ENCODE measurements at regions not wholly inside any gene's neighbourhood (a gene's known extent, or its start where the extent isn't known, plus 50 kb on each side); places are given as distances from the start of the nearest gene placed in this dataset.

DNA sequence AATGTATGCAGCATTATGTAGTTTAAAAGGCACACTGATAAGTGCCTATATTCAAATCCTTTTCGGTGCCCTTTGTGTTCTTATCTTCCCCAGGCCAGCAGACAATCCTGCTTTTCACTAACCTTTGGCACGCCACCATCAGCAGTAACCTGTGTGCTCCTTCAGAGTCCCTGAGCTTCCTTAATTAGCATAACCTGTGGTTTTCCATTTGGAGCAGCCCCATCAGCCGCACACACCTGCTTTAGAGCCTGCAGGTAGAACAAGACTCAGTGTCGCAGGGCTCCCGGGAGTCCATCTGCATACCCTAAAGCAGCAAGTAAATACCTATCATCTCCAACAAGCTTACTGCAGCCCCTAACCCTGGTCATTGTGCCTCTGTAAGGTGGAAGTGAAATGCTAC is 755.1 kb downstream of the ROBO2 start:
- Histone ChIP-seq H3K4me1 (ENCODE audit: control insufficient read depth in 1 of 2, insufficient read depth in 2 of 2, low read length in 2 of 2) (no peaks in the 10 kb centered on the region), H3K9me3 (ENCODE audit: control insufficient read depth in 1 of 2, low read length in 2 of 2) (no peaks in the 10 kb centered on the region), H3K4me3 (ENCODE audit: low read depth in 1 of 2, low read length in 2 of 2) (no peak overlapping the region), H3K27ac (ENCODE audit: low read length) (no peak overlapping the region), H3K36me3 (ENCODE audit: control insufficient read depth in 1 of 2, insufficient read depth in 2 of 2, low read length in 2 of 2) (no peaks in the 10 kb centered on the region), H3K27me3 (ENCODE audit: low read depth, low read length) (no peaks in the 10 kb centered on the region)

DNA sequence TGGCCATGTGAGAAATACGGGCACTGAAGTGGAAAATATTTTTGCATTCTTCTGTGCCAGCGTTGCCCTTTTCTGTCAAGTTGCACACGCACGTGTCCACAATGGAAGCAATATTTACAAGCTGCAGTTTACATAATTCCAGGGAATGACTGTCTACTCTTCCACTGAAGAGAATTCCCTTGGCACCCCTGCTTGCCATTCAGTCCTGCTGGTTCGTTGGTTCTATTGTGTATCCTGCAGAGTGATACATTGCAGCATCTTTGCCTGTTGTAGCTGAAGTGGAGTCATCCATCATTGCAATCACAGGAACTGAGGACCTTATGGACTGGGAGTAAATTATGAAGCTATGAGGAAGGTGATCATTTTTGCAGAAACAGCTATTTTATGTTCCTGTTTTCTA is 759.4 kb downstream of the ROBO2 start:
- no peak overlapping the region for H3K4me3 ChIP-seq (ENCODE audit: low read depth in 1 of 2, low read length in 2 of 2)
- H3K4me1 ChIP-seq (ENCODE audit: control insufficient read depth in 1 of 2, insufficient read depth in 2 of 2, low read length in 2 of 2) = no peaks in the 10 kb centered on the region
- no peaks in the 10 kb centered on the region for H3K27me3 ChIP-seq (ENCODE audit: low read depth, low read length)
- H3K27ac ChIP-seq (ENCODE audit: low read length) = no peak overlapping the region
- H3K36me3 ChIP-seq (ENCODE audit: control insufficient read depth in 1 of 2, insufficient read depth in 2 of 2, low read length in 2 of 2) = no peaks in the 10 kb centered on the region
- H3K9me3 ChIP-seq (ENCODE audit: control insufficient read depth in 1 of 2, low read length in 2 of 2) = no peaks in the 10 kb centered on the region

DNA sequence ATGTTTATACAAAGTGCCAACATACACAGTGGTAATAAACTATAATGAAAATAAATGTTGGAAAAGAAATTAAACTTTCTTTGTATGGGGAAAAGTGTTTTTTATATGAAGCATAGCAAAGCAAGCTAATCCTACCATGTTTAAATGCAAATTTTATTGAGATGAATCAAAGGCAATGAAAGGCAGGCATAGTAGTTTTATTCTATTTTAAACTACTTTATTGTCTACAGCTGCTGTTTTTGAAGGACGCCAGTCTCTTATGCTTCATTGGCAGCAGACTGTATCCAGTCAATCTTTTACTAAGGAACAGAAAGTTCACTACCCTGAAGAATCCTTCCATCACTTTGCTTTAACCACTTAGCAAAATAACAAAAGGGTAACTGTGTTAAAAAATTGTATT is 761.0 kb downstream of the ROBO2 start:
- no peaks in the 10 kb centered on the region for H3K36me3 ChIP-seq (ENCODE audit: control insufficient read depth in 1 of 2, insufficient read depth in 2 of 2, low read length in 2 of 2)
- no peaks in the 10 kb centered on the region for H3K27me3 ChIP-seq (ENCODE audit: low read depth, low read length)
- no peak overlapping the region for H3K27ac ChIP-seq (ENCODE audit: low read length)
- H3K9me3 ChIP-seq (ENCODE audit: control insufficient read depth in 1 of 2, low read length in 2 of 2) = no peaks in the 10 kb centered on the region
- no peak overlapping the region for H3K4me3 ChIP-seq (ENCODE audit: low read depth in 1 of 2, low read length in 2 of 2)
- no peaks in the 10 kb centered on the region for H3K4me1 ChIP-seq (ENCODE audit: control insufficient read depth in 1 of 2, insufficient read depth in 2 of 2, low read length in 2 of 2)

DNA sequence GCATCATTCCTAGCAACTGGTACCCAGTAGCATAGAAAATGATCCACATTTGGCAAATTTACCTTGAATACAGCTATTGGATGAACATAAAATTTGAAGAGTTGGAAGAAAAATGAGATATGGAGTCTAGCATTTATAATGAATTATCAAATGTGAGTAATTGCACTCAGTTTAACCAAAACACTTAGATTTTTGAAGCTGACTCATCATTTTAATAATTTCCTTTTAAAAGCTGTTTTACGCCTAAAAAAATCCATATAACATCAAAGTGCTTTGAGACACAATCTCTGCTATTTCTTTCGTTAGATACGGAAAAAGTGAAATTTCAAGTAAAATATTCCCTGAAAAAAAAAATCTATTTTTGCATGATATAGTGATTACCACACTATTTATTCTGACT is 767.4 kb downstream of the ROBO2 start:
- H3K4me3 ChIP-seq (ENCODE audit: low read depth in 1 of 2, low read length in 2 of 2) = no peak overlapping the region
- H3K27me3 ChIP-seq (ENCODE audit: low read depth, low read length) = no peaks in the 10 kb centered on the region
- no peaks in the 10 kb centered on the region for H3K9me3 ChIP-seq (ENCODE audit: control insufficient read depth in 1 of 2, low read length in 2 of 2)
- H3K4me1 ChIP-seq (ENCODE audit: control insufficient read depth in 1 of 2, insufficient read depth in 2 of 2, low read length in 2 of 2) = no peaks in the 10 kb centered on the region
- no peak overlapping the region for H3K27ac ChIP-seq (ENCODE audit: low read length)
- no peaks in the 10 kb centered on the region for H3K36me3 ChIP-seq (ENCODE audit: control insufficient read depth in 1 of 2, insufficient read depth in 2 of 2, low read length in 2 of 2)

DNA sequence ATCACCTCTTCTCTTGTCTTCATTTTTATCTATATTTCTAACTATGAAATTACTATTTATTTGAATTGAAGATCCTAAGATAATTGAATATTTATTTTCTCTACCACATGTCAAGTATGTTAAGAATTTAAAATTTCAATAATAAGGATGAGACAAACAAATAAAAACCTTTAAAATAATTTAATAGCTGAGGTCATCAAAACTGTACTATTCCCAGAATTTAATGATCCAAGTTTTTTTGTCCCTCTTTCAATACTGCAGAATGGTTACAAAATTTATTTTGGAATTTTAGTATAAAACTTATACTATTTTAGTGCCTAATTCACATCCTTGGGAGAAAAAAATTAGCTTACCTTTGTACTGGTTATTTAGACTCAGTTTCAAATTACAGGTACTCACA is 774.9 kb downstream of the ROBO2 start:
- Histone ChIP-seq H3K36me3 (ENCODE audit: control insufficient read depth in 1 of 2, insufficient read depth in 2 of 2, low read length in 2 of 2) (no peaks in the 10 kb centered on the region), H3K27ac (ENCODE audit: low read length) (no peak overlapping the region), H3K4me1 (ENCODE audit: control insufficient read depth in 1 of 2, insufficient read depth in 2 of 2, low read length in 2 of 2) (no peaks in the 10 kb centered on the region), H3K27me3 (ENCODE audit: low read depth, low read length) (no peaks in the 10 kb centered on the region), H3K4me3 (ENCODE audit: low read depth in 1 of 2, low read length in 2 of 2) (no peak overlapping the region), H3K9me3 (ENCODE audit: control insufficient read depth in 1 of 2, low read length in 2 of 2) (no peaks in the 10 kb centered on the region)

DNA sequence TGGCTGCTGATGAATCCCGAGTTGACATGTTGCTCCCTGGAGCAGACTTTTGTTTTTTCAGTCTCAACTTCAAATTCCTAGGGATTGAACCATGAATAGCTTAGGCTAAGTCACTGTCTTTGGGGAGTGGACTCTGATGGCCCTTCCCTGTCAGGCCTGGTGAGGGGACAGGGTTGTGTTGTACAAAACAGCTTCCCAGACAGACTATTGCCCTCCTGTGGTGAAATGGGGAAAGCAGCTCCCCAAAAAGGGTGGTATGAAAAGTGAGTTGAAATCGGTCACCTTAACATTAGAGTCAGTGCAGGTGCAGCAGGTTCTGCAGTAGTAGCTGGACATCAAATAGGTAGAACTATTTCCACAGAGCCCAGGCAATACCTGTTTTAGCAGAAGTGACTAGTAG is 775.6 kb downstream of the ROBO2 start:
- no peak overlapping the region for H3K4me3 ChIP-seq (ENCODE audit: low read depth in 1 of 2, low read length in 2 of 2)
- H3K4me1 ChIP-seq (ENCODE audit: control insufficient read depth in 1 of 2, insufficient read depth in 2 of 2, low read length in 2 of 2) = no peaks in the 10 kb centered on the region
- no peaks in the 10 kb centered on the region for H3K27me3 ChIP-seq (ENCODE audit: low read depth, low read length)
- no peak overlapping the region for H3K27ac ChIP-seq (ENCODE audit: low read length)
- H3K9me3 ChIP-seq (ENCODE audit: control insufficient read depth in 1 of 2, low read length in 2 of 2) = no peaks in the 10 kb centered on the region
- H3K36me3 ChIP-seq (ENCODE audit: control insufficient read depth in 1 of 2, insufficient read depth in 2 of 2, low read length in 2 of 2) = no peaks in the 10 kb centered on the region

DNA sequence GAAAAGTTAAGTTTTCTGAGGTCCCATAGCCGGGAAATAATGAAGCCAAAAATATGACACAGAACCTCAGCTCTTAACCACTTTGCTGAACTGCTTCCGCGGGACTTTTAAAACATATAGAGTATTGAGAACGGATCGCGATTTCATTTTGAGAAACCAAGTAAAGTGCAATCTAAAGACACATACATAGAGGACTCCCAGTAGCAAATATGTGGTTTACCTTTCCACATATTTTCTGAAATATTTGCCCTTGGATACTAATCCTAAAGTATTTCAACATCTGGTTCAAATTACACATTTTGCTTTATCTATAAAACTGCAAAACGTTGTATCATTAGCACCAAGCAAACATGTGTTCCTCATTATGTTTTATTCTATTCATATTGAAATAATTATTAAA is 776.5 kb downstream of the ROBO2 start:
- Histone ChIP-seq H3K9me3 (ENCODE audit: control insufficient read depth in 1 of 2, low read length in 2 of 2) (no peaks in the 10 kb centered on the region), H3K27ac (ENCODE audit: low read length) (no peak overlapping the region), H3K4me1 (ENCODE audit: control insufficient read depth in 1 of 2, insufficient read depth in 2 of 2, low read length in 2 of 2) (no peaks in the 10 kb centered on the region), H3K27me3 (ENCODE audit: low read depth, low read length) (no peaks in the 10 kb centered on the region), H3K4me3 (ENCODE audit: low read depth in 1 of 2, low read length in 2 of 2) (no peak overlapping the region), H3K36me3 (ENCODE audit: control insufficient read depth in 1 of 2, insufficient read depth in 2 of 2, low read length in 2 of 2) (no peaks in the 10 kb centered on the region)

DNA sequence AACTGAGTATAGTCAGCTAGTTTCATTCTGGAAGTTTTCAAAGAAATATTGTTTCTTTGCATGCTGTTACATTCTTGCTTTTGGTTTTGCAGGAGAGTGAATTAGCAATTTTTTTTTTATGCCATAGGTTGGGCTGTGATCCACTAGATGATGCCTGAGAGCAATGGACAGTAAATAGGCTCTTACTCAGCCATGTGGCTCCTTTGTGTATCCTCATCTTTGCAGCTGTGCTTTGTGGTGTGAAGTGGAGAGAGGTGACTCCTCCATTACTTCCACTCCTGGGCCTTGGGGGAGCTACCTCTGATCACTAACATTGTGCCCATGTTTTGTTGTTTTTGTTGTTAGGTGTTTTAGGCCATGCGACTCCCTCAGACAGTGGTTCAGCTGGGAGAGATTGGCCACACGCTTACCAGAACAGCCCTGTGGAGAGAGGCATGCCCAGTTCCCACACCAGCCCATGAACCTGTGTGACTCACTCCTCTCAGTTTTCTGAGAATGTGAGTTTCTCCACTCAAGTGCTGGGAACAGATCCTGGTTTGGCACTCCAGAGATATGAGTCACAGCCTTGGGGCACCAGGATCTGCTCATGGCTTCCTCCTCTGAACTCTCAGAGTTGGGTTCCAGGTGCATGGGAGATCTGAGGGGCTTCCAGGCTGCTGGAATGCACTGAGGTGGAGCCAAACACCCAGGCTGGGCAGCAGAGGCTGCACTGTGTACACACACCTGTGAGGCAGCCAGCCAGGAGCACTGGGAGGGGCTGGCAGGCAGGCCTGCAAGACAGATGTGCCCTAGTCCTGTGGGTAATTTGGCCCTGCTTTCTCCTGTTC is 785.3 kb downstream of the ROBO2 start:
- Histone ChIP-seq H3K4me1 (ENCODE audit: control insufficient read depth in 1 of 2, insufficient read depth in 2 of 2, low read length in 2 of 2) (no peaks in the 10 kb centered on the region), H3K4me3 (ENCODE audit: low read depth in 1 of 2, low read length in 2 of 2) (no peak overlapping the region), H3K36me3 (ENCODE audit: control insufficient read depth in 1 of 2, insufficient read depth in 2 of 2, low read length in 2 of 2) (no peaks in the 10 kb centered on the region), H3K27me3 (ENCODE audit: low read depth, low read length) (no peaks in the 10 kb centered on the region), H3K9me3 (ENCODE audit: control insufficient read depth in 1 of 2, low read length in 2 of 2) (peaks cover 0 to 12% of the 10 kb centered on the region in 2 donors), H3K27ac (ENCODE audit: low read length) (no peak overlapping the region)

DNA sequence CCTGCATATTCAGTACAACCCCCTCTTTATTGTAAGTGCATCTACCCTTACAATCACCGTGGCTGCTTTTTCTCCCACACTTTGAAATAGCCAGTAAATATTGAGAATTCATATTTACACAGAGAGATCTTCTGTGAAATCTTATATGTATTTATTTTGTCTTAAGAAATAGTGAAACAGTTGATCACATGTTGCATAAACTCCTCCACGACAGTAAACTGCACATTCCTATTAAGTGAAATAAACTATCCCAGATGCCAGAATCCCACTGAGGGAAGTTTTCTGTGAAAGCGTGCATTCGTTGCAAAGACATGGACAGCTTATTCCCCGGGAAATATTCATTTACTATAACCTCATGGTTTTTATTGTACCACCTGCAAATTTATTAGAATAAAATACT is 796.0 kb downstream of the ROBO2 start:
- H3K4me3 ChIP-seq (ENCODE audit: low read depth in 1 of 2, low read length in 2 of 2) = no peak overlapping the region
- H3K27ac ChIP-seq (ENCODE audit: low read length) = no peak overlapping the region
- peaks cover 0 to 9% of the 10 kb centered on the region in 2 donors for H3K4me1 ChIP-seq (ENCODE audit: control insufficient read depth in 1 of 2, insufficient read depth in 2 of 2, low read length in 2 of 2)
- no peaks in the 10 kb centered on the region for H3K27me3 ChIP-seq (ENCODE audit: low read depth, low read length)
- no peaks in the 10 kb centered on the region for H3K36me3 ChIP-seq (ENCODE audit: control insufficient read depth in 1 of 2, insufficient read depth in 2 of 2, low read length in 2 of 2)
- H3K9me3 ChIP-seq (ENCODE audit: control insufficient read depth in 1 of 2, low read length in 2 of 2) = no peaks in the 10 kb centered on the region

DNA sequence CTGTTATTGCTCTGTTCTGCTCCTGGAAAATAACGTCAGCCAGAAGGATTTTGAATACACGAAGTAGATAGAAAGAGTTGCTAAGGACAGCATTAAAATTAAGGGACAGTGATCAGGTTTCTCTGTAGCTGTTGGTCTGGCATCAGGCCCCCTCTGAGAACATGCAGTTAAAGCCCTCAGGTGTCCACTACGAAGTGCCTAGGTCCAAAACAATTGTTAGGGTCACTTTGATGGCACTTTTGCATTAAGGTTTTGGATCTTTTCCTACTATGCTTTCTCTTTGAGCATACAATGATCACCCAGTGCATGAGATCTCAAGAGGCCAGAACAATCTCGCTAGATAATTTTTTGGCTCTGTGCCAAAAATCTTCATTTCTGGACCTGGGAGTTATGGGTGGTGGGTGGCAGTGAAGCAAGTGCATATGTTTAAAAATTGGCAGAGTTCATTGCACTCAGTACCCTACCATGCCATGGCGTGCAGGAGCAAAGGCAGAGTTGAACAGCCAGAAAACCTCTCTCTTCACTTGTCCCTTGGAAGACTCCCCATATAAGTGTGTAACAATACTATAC is 797.6 kb downstream of the ROBO2 start:
- H3K27me3 ChIP-seq (ENCODE audit: low read depth, low read length) = no peaks in the 10 kb centered on the region
- no peak overlapping the region for H3K27ac ChIP-seq (ENCODE audit: low read length)
- no peak overlapping the region for H3K4me3 ChIP-seq (ENCODE audit: low read depth in 1 of 2, low read length in 2 of 2)
- H3K36me3 ChIP-seq (ENCODE audit: control insufficient read depth in 1 of 2, insufficient read depth in 2 of 2, low read length in 2 of 2) = no peaks in the 10 kb centered on the region
- no peaks in the 10 kb centered on the region for H3K9me3 ChIP-seq (ENCODE audit: control insufficient read depth in 1 of 2, low read length in 2 of 2)
- peaks cover 0 to 9% of the 10 kb centered on the region in 2 donors for H3K4me1 ChIP-seq (ENCODE audit: control insufficient read depth in 1 of 2, insufficient read depth in 2 of 2, low read length in 2 of 2)

DNA sequence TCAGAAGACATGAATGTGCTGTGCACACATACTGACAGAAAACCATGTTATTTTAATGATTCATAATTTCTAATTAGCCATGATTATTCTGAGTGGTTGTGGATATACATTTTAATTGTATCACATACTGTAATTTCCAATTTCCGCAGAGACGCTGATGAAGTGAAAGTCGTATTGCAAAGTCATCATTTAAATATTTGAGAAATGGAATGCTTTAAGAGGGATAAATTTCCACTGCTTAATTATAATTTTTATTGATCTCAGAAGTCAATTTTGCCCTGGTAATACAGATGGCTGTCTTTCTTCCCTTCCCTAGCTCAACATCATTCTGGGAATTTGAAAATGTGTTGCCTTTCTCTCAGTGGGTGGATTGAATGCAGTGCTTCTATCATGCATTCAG is 819.3 kb downstream of the ROBO2 start:
- no peaks in the 10 kb centered on the region for H3K4me1 ChIP-seq (ENCODE audit: control insufficient read depth in 1 of 2, insufficient read depth in 2 of 2, low read length in 2 of 2)
- no peaks in the 10 kb centered on the region for H3K27me3 ChIP-seq (ENCODE audit: low read depth, low read length)
- no peaks in the 10 kb centered on the region for H3K36me3 ChIP-seq (ENCODE audit: control insufficient read depth in 1 of 2, insufficient read depth in 2 of 2, low read length in 2 of 2)
- peaks cover 0 to 2% of the 10 kb centered on the region in 2 donors for H3K9me3 ChIP-seq (ENCODE audit: control insufficient read depth in 1 of 2, low read length in 2 of 2)
- H3K4me3 ChIP-seq (ENCODE audit: low read depth in 1 of 2, low read length in 2 of 2) = no peak overlapping the region
- H3K27ac ChIP-seq (ENCODE audit: low read length) = no peak overlapping the region

DNA sequence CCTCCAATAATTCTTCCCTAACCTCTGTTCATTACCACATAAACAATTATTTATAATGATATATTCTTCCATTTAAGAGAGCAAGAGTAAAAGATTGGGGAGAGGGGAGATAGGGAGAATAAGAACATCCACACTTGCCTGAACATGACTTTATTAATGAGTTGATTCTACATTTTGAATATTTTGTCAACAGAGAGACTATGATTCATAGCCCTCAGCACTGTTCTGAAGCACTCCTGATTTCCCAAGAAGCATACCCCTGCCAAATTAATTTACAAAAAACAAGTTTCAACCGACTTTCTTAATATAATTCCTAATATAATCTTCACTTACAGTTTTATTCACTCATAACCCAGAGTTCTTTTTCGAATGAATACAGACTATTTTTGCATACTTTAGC is 828.8 kb downstream of the ROBO2 start:
- Histone ChIP-seq H3K4me1 (ENCODE audit: control insufficient read depth in 1 of 2, insufficient read depth in 2 of 2, low read length in 2 of 2) (no peaks in the 10 kb centered on the region), H3K9me3 (ENCODE audit: control insufficient read depth in 1 of 2, low read length in 2 of 2) (no peaks in the 10 kb centered on the region), H3K27me3 (ENCODE audit: low read depth, low read length) (no peaks in the 10 kb centered on the region), H3K36me3 (ENCODE audit: control insufficient read depth in 1 of 2, insufficient read depth in 2 of 2, low read length in 2 of 2) (no peaks in the 10 kb centered on the region), H3K27ac (ENCODE audit: low read length) (no peak overlapping the region), H3K4me3 (ENCODE audit: low read depth in 1 of 2, low read length in 2 of 2) (no peak overlapping the region)
